ENCODE measurements at regions not wholly inside any gene's neighbourhood (a gene's known extent, or its start where the extent isn't known, plus 50 kb on each side); places are given as distances from the start of the nearest gene placed in this dataset.

DNA sequence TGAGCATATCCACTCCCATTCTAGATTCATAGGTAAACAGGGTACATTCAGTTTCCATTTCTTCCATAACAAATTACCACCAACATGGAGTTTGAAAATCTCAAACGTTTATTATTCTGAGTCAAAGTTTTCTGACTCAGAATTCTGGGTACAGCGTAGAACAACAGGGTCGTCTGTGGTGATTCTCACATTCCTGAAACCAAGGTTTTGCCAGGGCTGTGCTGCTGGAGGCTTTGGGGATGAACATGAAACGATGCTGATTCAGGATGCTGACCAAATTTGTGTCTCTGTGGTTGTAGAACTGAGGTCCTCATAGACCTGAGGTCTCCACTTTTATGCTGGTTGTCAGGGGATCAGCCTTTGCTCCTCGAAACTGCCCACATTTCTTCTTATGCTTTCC, 255.7 kb downstream of the DSEL start:
- TF ChIP-seq, protein P1, sequence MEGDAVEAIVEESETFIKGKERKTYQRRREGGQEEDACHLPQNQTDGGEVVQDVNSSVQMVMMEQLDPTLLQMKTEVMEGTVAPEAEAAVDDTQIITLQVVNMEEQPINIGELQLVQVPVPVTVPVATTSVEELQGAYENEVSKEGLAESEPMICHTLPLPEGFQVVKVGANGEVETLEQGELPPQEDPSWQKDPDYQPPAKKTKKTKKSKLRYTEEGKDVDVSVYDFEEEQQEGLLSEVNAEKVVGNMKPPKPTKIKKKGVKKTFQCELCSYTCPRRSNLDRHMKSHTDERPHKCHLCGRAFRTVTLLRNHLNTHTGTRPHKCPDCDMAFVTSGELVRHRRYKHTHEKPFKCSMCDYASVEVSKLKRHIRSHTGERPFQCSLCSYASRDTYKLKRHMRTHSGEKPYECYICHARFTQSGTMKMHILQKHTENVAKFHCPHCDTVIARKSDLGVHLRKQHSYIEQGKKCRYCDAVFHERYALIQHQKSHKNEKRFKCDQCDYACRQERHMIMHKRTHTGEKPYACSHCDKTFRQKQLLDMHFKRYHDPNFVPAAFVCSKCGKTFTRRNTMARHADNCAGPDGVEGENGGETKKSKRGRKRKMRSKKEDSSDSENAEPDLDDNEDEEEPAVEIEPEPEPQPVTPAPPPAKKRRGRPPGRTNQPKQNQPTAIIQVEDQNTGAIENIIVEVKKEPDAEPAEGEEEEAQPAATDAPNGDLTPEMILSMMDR (conservative IDR thresholded peaks at IDR 0.05), result no peak
- no peak overlapping the region for H3T11ph ChIP-seq (ENCODE audit: low read length)
- Mint-ChIP-seq H3K9me3 (no peaks in the 10 kb centered on the region), H3K36me3 (ENCODE audit: insufficient read depth in 1 of 3, low read depth in 3 of 3) (no peaks in the 10 kb centered on the region; a peak in 1 of 7 replicates), H3K27ac (no peak overlapping the region), H3K4me1 (peaks cover 0 to 5% of the 10 kb centered on the region in 2 experiments; a peak in 2 of 4 replicates), H3K27me3 (ENCODE audit: low read depth) (no peaks in the 10 kb centered on the region), H3K4me3 (no peak overlapping the region)
- H4K20me1 ChIP-seq (ENCODE audit: control insufficient read depth, insufficient read depth, insufficient read length), result no peaks in the 10 kb centered on the region
- DNase-seq, result no peak
- no peak overlapping the region for H4K91ac ChIP-seq (ENCODE audit: insufficient read length, low read depth, low read length)
- H3K27me3 ChIP-seq (ENCODE audit: insufficient read depth, low read length), result no peaks in the 10 kb centered on the region
- H3K23me2 ChIP-seq (ENCODE audit: insufficient read length, low read depth, low read length, poor library complexity, severe bottlenecking), result no peaks in the 10 kb centered on the region
- H3K23ac ChIP-seq (ENCODE audit: insufficient read length, low read depth, low read length), result no peak overlapping the region
- H3K79me1 ChIP-seq (ENCODE audit: insufficient read depth, low read depth, low read length, poor library complexity, severe bottlenecking), result no peaks in the 10 kb centered on the region
- H2AK5ac ChIP-seq (ENCODE audit: insufficient read length, low read length), result no peak overlapping the region
- H3K9me3 ChIP-seq (ENCODE audit: control insufficient read depth, low read depth, low read length), result no peaks in the 10 kb centered on the region
- H2BK120ac ChIP-seq (ENCODE audit: low read depth, low read length, poor library complexity, severe bottlenecking), result no peak overlapping the region
- H3K18ac ChIP-seq (ENCODE audit: insufficient read length, low read depth, low read length), result no peak overlapping the region
- H3K4me1 ChIP-seq (ENCODE audit: insufficient read depth, low read length), result no peaks in the 10 kb centered on the region
- no peak overlapping the region for H2AFZ ChIP-seq (ENCODE audit: low read length)
- WGBS (ENCODE audit: extremely low coverage, insufficient read length, low lambda C conversion rate), result no CpG with 5 or more reads among the region's 5 CpGs
- H4K5ac ChIP-seq (ENCODE audit: insufficient read length, low read depth, low read length), result no peak overlapping the region
- no peaks in the 10 kb centered on the region for H3K79me2 ChIP-seq (ENCODE audit: insufficient read depth, low read length)
- H3K27ac ChIP-seq (ENCODE audit: insufficient read length, low read depth, low read length), result no peak overlapping the region
- H2BK15ac ChIP-seq (ENCODE audit: low read depth, low read length), result no peak overlapping the region
- no peak overlapping the region for H3K56ac ChIP-seq (ENCODE audit: insufficient read length, low read depth, low read length)
- H2BK5ac ChIP-seq (ENCODE audit: insufficient read length, low read length), result no peak overlapping the region
- H2BK12ac ChIP-seq (ENCODE audit: insufficient read length, low read depth, low read length), result no peak overlapping the region
- H3K4me2 ChIP-seq (ENCODE audit: insufficient read depth, insufficient read length, low read length), result no peak overlapping the region
- H3K9ac ChIP-seq (ENCODE audit: extremely low read depth, insufficient read length, low read length), result no peak overlapping the region
- H2BK20ac ChIP-seq (ENCODE audit: low read depth, low read length, poor library complexity, severe bottlenecking), result no peak overlapping the region
- H3K4ac ChIP-seq (ENCODE audit: low read depth, low read length), result no peak overlapping the region
- H3K14ac ChIP-seq (ENCODE audit: insufficient read depth, low read length), result no peak overlapping the region
- no peak overlapping the region for H4K8ac ChIP-seq (replicated peaks; ENCODE audit: insufficient read length, low read depth, low read length)
